ENCODE measurements at regions not wholly inside any gene's neighbourhood (a gene's known extent, or its start where the extent isn't known, plus 50 kb on each side); places are given as distances from the start of the nearest gene placed in this dataset.
"Not testable (repeated sequence)": the region's sequence is repeated elsewhere in the genome, so short reads cannot be mapped to it uniquely, and the experiment has no call there.

GRCh38 chr5:67677422-67677970 lies 480.9 kb upstream of the CD180 start:
- DNase-seq, result no peak

DNA sequence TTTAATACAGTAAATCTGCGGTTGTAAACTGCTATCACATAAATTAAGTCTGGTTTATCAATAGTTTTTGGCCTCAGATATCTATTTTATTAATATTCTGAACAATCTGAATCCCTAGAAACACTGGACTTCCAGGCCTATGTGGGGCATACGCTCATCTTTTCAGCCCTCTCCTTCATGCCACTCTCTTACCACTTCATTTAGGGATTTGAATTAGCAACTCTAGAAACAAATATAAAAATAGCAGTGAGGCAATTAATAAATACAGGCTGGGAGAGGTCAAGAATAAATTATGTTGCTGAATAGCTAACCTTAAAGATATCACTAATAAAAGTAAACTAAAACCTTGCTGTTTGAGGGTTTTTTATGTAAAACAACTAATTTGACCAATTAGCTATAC lies 480.3 kb upstream of the CD180 start:
- DNase-seq, result no peak

- no peak for DNase-seq
These were observed 477.6 kb upstream of the CD180 start for GRCh38 chr5:67674159-67674655.

DNA sequence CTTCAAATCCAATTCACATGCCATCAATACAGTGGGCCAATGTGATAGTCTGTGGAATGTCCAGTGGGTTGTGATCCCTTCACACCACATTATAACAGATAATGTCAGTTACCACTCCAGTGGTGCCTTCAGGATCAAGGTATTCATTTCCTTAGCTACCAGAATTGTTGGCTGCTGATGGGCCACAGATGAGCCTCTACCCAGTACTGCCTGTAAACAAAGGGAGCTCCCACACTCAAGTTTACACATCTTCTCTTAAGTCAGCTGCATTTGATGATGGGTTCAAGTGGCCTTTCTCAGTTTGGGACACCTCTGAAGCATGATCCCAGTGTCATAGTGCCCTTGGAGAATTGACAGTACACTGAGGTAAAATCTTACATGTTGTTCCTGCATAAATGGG lies 477.0 kb upstream of the CD180 start:
- no peak for DNase-seq

DNA sequence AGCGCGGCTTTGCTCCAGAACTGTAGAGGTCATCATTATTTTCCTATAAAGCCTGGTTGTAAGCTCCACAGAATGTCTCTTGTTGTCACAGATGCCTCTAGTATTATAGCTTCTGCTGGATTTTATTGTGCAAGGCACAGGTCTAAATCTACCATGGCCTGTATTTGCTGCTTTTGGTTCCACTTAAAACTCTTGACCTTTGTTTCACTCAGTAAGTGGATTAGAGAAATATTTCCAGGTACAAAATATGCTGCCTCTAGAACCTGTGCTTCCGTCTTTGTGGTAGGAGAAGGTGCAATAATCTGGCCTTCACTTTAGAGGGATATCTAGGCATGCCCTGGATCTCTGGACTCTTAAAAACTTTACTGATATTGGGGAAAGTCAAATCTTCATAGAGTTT lies 476.6 kb upstream of the CD180 start:
- no peak for DNase-seq

GRCh38 chr5:67672636-67673035 lies 476.0 kb upstream of the CD180 start:
- peak; percentile 71 for DNase-seq

DNA sequence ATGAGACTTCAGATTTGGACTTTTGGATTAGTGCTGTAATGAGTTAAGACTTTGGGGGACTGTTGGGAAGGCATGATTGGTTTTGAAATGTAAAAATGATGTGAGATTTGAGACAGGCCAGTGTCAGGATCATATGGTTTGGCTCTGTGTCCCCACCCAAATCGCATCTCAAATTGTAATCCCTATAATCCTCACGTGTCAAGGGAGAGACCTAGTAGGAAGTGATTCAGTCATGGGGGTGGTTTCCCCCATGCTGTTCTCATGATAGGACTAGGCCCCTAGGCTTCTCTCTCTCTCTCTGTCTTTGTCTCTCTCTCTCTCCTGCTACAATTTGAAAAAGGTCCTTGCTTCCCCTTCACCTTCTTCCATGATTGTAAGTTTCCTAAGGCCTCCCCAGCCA lies 473.3 kb upstream of the CD180 start:
- DNase-seq, result no peak

DNA sequence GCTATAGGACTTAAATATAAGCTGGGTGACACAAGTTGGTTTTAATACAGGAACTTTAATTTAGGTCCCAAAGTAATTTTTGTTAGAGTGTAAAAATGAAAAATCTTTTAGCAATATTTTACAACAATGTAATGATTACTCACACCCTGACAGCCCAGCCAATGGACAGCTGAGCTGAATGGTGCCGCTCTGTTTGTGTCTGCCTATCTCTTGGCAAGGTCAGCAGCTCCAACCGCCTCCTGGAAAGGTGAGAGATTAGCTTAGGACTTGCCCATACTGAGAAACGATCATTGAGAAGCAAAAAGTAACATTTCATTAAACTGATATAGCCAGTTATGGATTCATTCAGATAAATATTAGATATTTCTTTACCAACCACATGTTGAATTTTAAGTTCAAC lies 463.6 kb upstream of the CD180 start:
- no peak for DNase-seq

GRCh38 chr5:67659288-67659687 lies 462.7 kb upstream of the CD180 start:
- DNase-seq, result no peak

DNA sequence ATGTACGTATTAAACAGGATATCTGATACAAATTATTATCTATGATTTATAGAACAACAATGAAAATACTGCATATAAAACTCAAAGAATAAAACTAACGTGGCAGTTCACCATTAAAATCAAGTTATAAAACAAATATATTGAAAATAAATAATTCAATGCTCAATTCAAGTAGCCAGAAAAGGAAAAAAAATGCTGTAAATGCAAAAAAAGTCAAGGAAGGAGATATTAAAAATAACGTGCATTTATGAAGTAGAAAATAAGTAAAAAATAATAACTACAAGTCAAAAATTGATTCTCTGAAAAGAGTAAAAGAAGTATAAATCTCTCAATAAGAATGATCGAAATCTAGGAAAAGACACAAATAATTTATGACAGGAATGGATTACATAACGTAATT lies 460.5 kb upstream of the CD180 start:
- no peak for DNase-seq

DNA sequence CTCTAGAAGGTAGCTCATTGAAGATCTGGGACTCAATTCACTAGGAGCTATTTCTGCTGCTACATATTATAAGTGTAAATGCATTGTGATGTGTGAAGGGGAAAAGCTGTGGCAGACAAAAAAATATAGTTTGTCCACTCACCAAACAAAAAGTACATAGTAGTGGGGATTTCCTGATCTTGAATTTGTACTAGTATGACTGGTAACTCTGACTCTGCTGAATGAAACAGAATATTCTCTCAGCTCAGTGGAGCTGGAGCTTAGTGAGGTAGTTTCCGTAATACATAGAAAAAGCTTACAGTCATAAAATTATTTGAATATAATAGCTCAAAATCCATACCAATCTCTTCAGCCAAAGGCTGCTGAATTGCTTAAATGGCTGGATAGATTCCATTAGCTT lies 455.6 kb upstream of the CD180 start:
- DNase-seq, result no peak

DNA sequence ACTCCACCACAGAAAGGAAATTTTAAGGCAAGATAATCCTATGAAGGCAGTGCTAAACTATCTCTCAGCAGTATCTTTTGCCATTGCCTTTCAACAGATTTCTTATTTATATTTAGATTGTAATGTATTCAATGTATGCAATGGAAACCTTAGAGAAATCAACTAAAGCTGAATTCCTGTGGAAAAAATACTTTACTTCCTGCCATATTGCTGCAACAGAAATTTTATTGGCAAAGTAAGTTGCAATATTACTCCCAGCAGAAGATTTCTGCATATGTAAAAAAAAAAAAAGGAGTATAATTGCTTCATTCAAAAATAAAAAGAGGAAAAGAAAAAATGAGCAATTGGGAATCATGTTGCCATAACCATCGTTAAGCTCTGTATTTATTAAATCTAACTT lies 454.6 kb upstream of the CD180 start:
- DNase-seq, result no peak

GRCh38 chr5:67648201-67648671 lies 451.6 kb upstream of the CD180 start:
- peak; percentile 92 for DNase-seq

GRCh38 chr5:67647772-67648171 lies 451.2 kb upstream of the CD180 start:
- no peak for DNase-seq

GRCh38 chr5:67644221-67644920 lies 447.8 kb upstream of the CD180 start:
- no peak for DNase-seq

DNA sequence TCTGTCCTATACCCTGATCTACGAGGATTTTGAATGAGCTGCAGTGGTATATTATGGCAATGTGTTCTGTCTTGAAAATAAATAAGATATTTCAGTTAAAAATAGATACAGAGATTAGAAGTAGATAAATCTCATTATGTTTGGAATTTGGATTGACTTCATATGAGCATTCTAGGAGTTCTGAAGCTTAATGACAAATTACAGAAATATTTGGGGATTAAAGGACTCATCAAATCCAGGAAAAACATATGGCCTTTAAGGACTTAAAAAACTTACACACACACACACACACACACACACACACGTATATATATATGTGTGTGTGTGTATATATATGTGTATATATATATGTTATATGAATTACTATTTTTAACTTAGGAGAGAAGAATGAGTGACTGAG lies 446.9 kb upstream of the CD180 start:
- DNase-seq, result peak; percentile 64

GRCh38 chr5:67639976-67640375 lies 443.4 kb upstream of the CD180 start:
- no peak for DNase-seq

- no peak for DNase-seq
These were observed 442.7 kb upstream of the CD180 start for GRCh38 chr5:67639313-67639712.

GRCh38 chr5:67636850-67637524 lies 440.4 kb upstream of the CD180 start:
- no peak for DNase-seq

DNA sequence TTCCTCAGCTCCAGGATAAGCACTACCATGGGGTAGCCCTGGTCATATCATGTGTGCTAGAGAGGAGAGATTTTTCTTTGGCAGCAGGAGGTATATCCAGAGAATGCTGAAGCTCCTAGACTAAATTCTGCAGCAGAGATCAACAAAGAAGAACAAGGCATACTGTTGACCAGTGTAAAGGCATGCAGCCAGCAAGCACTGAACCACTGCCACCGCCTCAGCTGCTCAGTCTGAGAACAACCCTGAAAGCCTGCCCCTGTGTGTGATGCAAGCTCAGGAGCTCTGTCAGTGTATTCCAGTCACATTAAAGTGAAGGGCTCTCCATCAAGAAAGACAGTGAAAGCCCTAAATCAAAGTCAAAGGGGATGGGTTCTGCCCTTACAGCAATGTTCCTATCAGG lies 439.5 kb upstream of the CD180 start:
- DNase-seq, result no peak

DNA sequence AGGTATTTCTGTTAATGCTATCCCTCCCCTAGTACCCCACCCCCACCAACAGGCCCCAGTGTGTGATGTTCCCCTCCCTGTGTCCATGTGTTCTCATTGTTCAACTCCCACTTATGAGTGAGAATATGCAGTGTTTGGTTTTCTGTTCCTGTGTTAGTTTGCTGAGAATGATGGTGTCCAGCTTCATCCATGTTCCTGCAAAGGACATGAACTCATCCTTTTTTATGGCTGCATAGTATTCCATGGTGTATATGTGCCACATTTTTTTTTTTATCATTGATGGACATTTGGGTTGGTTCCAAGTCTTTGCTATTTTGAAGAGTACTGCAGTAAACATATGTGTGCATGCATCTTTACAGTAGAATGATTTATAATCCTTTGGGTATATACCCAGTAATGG lies 430.5 kb upstream of the CD180 start:
- not testable (repeated sequence) for DNase-seq

- DNase-seq, result no peak
These were observed 426.5 kb upstream of the CD180 start for GRCh38 chr5:67623078-67623477.

GRCh38 chr5:67620424-67621397 lies 424.1 kb upstream of the CD180 start:
- no peak for DNase-seq
